HL-60 (cell line): ENCODE measurements at regions not wholly inside any gene's neighbourhood (a gene's known extent, or its start where the extent isn't known, plus 50 kb on each side); places are given as distances from the start of the nearest gene placed in this dataset.

Source experiments
- POLR2AphosphoS5 ChIP-seq: IDR thresholded peaks from 2 replicates; pipeline ENCODE4 v1.6.1; 2012; ENCODE audit warnings: low read depth
- TF ChIP-seq, protein P1 (sequence below): IDR thresholded peaks from one replicate; pipeline ENCODE4 v1.5.1; 2011; ENCODE audit warnings: low read length, control low read depth, inconsistent platforms; ENCODE audit not compliant: insufficient read depth
- TF ChIP-seq, protein P2 (sequence below): IDR thresholded peaks from 2 replicates; pipeline ENCODE4 v1.6.1; 2012; ENCODE audit warnings: low read depth; ENCODE audit not compliant: insufficient replicate concordance

DNA sequence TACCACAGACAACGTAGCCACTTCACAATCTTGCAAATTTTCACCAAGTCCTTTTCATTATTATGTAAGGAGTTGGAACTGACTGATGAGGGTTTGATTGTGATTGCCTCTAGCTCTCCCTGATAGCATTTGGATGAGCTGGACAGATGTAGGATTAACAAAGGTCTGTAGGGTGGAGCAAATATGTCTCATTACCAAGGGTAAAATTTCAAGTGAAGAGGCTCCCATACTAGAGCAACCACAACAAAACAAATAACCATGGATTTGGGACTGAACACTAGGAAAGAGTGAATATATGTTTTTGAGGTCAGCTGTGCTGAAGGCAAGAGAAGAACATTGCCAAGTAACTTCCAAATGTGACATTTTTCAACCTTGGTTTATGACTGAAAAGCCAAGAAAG lies 281.7 kb downstream of the NEBL start:
- TF ChIP-seq, protein P1, sequence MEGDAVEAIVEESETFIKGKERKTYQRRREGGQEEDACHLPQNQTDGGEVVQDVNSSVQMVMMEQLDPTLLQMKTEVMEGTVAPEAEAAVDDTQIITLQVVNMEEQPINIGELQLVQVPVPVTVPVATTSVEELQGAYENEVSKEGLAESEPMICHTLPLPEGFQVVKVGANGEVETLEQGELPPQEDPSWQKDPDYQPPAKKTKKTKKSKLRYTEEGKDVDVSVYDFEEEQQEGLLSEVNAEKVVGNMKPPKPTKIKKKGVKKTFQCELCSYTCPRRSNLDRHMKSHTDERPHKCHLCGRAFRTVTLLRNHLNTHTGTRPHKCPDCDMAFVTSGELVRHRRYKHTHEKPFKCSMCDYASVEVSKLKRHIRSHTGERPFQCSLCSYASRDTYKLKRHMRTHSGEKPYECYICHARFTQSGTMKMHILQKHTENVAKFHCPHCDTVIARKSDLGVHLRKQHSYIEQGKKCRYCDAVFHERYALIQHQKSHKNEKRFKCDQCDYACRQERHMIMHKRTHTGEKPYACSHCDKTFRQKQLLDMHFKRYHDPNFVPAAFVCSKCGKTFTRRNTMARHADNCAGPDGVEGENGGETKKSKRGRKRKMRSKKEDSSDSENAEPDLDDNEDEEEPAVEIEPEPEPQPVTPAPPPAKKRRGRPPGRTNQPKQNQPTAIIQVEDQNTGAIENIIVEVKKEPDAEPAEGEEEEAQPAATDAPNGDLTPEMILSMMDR, result no peak
- no peak for TF ChIP-seq POLR2AphosphoS5
- TF ChIP-seq, protein P2, sequence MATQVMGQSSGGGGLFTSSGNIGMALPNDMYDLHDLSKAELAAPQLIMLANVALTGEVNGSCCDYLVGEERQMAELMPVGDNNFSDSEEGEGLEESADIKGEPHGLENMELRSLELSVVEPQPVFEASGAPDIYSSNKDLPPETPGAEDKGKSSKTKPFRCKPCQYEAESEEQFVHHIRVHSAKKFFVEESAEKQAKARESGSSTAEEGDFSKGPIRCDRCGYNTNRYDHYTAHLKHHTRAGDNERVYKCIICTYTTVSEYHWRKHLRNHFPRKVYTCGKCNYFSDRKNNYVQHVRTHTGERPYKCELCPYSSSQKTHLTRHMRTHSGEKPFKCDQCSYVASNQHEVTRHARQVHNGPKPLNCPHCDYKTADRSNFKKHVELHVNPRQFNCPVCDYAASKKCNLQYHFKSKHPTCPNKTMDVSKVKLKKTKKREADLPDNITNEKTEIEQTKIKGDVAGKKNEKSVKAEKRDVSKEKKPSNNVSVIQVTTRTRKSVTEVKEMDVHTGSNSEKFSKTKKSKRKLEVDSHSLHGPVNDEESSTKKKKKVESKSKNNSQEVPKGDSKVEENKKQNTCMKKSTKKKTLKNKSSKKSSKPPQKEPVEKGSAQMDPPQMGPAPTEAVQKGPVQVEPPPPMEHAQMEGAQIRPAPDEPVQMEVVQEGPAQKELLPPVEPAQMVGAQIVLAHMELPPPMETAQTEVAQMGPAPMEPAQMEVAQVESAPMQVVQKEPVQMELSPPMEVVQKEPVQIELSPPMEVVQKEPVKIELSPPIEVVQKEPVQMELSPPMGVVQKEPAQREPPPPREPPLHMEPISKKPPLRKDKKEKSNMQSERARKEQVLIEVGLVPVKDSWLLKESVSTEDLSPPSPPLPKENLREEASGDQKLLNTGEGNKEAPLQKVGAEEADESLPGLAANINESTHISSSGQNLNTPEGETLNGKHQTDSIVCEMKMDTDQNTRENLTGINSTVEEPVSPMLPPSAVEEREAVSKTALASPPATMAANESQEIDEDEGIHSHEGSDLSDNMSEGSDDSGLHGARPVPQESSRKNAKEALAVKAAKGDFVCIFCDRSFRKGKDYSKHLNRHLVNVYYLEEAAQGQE, result no peak
